MM.1S (cell line): ENCODE measurements at regions not wholly inside any gene's neighbourhood (a gene's known extent, or its start where the extent isn't known, plus 50 kb on each side); places are given as distances from the start of the nearest gene placed in this dataset.

ENCODE experiments used
- DNase-seq: peaks from one replicate; pipeline ENCODE4 v3.0.0-alpha.2; 2015
- H2AFZ ChIP-seq: fragments of 300-600 bp; sonication (generic); 2 replicates; pipeline ENCODE4 v1.6.0; 2016; ENCODE audit warnings: antibody characterized with exemption, low read length
- H3F3A ChIP-seq: fragments of 300-600 bp; sonication (generic); 2 replicates; pipeline ENCODE4 v1.6.1; 2016; ENCODE audit warnings: mild to moderate bottlenecking, antibody characterized with exemption, low read length, moderate library complexity, mixed read lengths; ENCODE audit not compliant: insufficient read depth
- H3K27ac ChIP-seq: fragments of 300-600 bp; sonication (generic); 2 replicates; pipeline ENCODE4 v1.5.1; 2016; ENCODE audit warnings: mild to moderate bottlenecking, low read length
- H3K27me3 ChIP-seq: fragments of 300-600 bp; sonication (generic); replicated peaks from 2 replicates; pipeline ENCODE4 v1.6.0; 2016; ENCODE audit warnings: low read length; ENCODE audit not compliant: insufficient read depth
- H3K36me3 ChIP-seq: fragments of 300-600 bp; sonication (generic); replicated peaks from 2 replicates; pipeline ENCODE4 v1.6.1; 2016; ENCODE audit warnings: mild to moderate bottlenecking, low read length, mixed read lengths; ENCODE audit not compliant: insufficient read depth
- H3K4me1 ChIP-seq: fragments of 300-600 bp; sonication (generic); 2 replicates; pipeline ENCODE4 v1.6.1; 2016; ENCODE audit warnings: low read length, mixed read lengths
- H3K4me2 ChIP-seq: fragments of 300-600 bp; sonication (generic); 2 replicates; pipeline ENCODE4 v1.6.0; 2016; ENCODE audit warnings: low read depth, low read length
- H3K4me3 ChIP-seq: fragments of 300-600 bp; sonication (generic); 2 replicates; pipeline ENCODE4 v1.5.1; 2016; ENCODE audit warnings: low read length, mixed read lengths
- H3K79me2 ChIP-seq: fragments of 300-600 bp; sonication (generic); 2 replicates; pipeline ENCODE4 v1.6.1; 2016; ENCODE audit warnings: mixed run types, low read length, mixed read lengths
- H3K9ac ChIP-seq: fragments of 300-600 bp; sonication (generic); 2 replicates; pipeline ENCODE4 v1.6.1; 2016; ENCODE audit warnings: low read length, mixed read lengths
- H3K9me2 ChIP-seq: fragments of 300-600 bp; sonication (generic); replicated peaks from 2 replicates; pipeline ENCODE4 v1.6.1; 2016; ENCODE audit warnings: mild to moderate bottlenecking, low read length, mixed read lengths; ENCODE audit not compliant: insufficient read depth
- H3K9me3 ChIP-seq: fragments of 300-600 bp; sonication (generic); replicated peaks from 2 replicates; pipeline ENCODE4 v1.6.1; 2016; ENCODE audit warnings: mild to moderate bottlenecking, low read length, mixed read lengths; ENCODE audit not compliant: insufficient read depth
- H4K20me1 ChIP-seq: fragments of 300-600 bp; sonication (generic); 2 replicates; pipeline ENCODE4 v1.6.1; 2016; ENCODE audit warnings: mild to moderate bottlenecking, low read length, moderate library complexity, mixed read lengths; ENCODE audit not compliant: insufficient read depth
- EZH2 ChIP-seq: fragments of 300-600 bp; sonication (generic); optimal IDR thresholded peaks from 2 replicates; pipeline ENCODE3; 2017; ENCODE audit warnings: low read depth, mild to moderate bottlenecking, antibody characterized with exemption, low read length, mixed read lengths
- EZH2phosphoT487 ChIP-seq: fragments of 300-600 bp; sonication (generic); IDR thresholded peaks from 2 replicates; pipeline ENCODE4 v1.6.1; 2018; ENCODE audit warnings: antibody characterized with exemption, low read length
- TF ChIP-seq, protein P1 (sequence below): fragments of 300-600 bp; sonication (generic); IDR thresholded peaks from 2 replicates; pipeline ENCODE4 v1.5.1; 2016; ENCODE audit warnings: antibody characterized with exemption, low read length, mixed read lengths

DNA sequence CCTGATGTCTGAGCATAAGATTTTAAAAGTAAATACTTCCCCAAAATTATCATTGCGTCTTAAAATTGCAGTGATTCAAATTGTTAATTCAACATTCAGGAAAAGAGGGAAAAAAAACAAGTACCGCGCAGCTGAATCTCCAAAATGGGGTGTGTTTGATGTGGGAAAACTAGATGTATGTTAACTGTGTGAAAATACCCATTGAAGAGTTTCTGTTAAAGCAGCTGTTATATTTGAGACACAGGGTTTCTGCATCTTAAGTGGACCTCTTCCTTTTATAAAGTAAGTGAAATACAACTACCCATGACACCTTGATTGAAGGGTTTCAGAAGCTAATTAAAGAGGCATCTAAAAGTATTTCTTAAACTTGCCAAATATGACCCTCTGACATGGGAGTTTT lies 1186.1 kb downstream of the NLGN4X start:
- H3K4me3 ChIP-seq, result no peak overlapping the region
- H4K20me1 ChIP-seq, result no peaks in the 10 kb centered on the region
- H3K9me2 ChIP-seq, result no peaks in the 10 kb centered on the region
- no peak overlapping the region for H3K4me2 ChIP-seq
- H3K27me3 ChIP-seq, result no peaks in the 10 kb centered on the region
- no peak overlapping the region for H3K27ac ChIP-seq
- H3K36me3 ChIP-seq, result no peaks in the 10 kb centered on the region
- TF ChIP-seq EZH2, result no peak
- TF ChIP-seq, protein P1, sequence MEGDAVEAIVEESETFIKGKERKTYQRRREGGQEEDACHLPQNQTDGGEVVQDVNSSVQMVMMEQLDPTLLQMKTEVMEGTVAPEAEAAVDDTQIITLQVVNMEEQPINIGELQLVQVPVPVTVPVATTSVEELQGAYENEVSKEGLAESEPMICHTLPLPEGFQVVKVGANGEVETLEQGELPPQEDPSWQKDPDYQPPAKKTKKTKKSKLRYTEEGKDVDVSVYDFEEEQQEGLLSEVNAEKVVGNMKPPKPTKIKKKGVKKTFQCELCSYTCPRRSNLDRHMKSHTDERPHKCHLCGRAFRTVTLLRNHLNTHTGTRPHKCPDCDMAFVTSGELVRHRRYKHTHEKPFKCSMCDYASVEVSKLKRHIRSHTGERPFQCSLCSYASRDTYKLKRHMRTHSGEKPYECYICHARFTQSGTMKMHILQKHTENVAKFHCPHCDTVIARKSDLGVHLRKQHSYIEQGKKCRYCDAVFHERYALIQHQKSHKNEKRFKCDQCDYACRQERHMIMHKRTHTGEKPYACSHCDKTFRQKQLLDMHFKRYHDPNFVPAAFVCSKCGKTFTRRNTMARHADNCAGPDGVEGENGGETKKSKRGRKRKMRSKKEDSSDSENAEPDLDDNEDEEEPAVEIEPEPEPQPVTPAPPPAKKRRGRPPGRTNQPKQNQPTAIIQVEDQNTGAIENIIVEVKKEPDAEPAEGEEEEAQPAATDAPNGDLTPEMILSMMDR, result no peak
- no peak for TF ChIP-seq EZH2phosphoT487
- H2AFZ ChIP-seq, result no peak overlapping the region
- no peaks in the 10 kb centered on the region for H3K4me1 ChIP-seq
- H3K79me2 ChIP-seq, result no peaks in the 10 kb centered on the region
- H3K9ac ChIP-seq, result no peak overlapping the region
- DNase-seq, result no peak
- H3K9me3 ChIP-seq, result no peaks in the 10 kb centered on the region
- no peaks in the 10 kb centered on the region for H3F3A ChIP-seq

DNA sequence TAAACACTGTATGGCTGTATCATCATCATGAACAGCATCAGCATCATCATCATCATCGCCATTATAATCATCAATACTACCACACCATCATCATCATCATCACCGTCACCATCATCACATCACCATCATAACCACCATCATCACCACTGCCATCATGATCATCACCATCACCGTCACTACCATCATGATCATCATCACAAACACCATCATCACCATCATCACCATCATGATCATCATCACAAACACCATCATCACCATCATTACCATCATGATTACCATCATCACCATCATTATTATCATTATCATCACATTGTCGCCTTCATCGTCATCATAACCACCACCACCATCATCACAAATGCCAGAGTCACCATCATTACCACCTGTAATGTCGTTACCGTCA lies 1196.9 kb downstream of the NLGN4X start:
- no peaks in the 10 kb centered on the region for H4K20me1 ChIP-seq
- H3K9me3 ChIP-seq, result no peaks in the 10 kb centered on the region
- no peaks in the 10 kb centered on the region for H3K27me3 ChIP-seq
- H3K9ac ChIP-seq, result no peak overlapping the region
- no peak for DNase-seq
- H2AFZ ChIP-seq, result no peak overlapping the region
- H3K27ac ChIP-seq, result no peak overlapping the region
- H3K79me2 ChIP-seq, result no peaks in the 10 kb centered on the region
- H3K36me3 ChIP-seq, result no peaks in the 10 kb centered on the region
- H3K4me1 ChIP-seq, result no peaks in the 10 kb centered on the region
- no peak overlapping the region for H3K4me3 ChIP-seq
- H3F3A ChIP-seq, result no peaks in the 10 kb centered on the region
- TF ChIP-seq EZH2, result no peak
- TF ChIP-seq EZH2phosphoT487, result no peak
- TF ChIP-seq, protein P1, result no peak
- no peak overlapping the region for H3K4me2 ChIP-seq
- no peaks in the 10 kb centered on the region for H3K9me2 ChIP-seq

DNA sequence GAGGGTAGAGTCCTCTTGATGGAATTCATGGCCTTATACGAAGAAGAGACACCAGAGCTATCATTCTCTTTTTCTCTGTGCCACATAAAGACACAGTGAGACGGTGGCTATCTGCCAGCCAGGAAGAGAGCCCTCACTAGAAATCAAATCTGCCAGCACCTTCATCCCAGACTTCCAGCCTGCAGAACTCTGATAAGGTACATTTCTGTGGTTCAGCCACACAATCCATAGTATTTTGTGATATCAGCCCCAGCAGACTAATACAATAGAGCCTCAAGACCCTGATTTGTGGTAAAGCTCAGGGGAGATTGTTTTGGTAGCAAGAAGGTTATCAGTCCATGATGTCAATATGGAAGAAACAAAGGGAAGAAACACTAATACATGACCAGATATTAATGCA lies 1213.2 kb downstream of the NLGN4X start:
- TF ChIP-seq, protein P1, result no peak
- TF ChIP-seq EZH2 (no peak), EZH2phosphoT487 (no peak)
- H3K36me3 ChIP-seq, result no peaks in the 10 kb centered on the region
- H3K4me2 ChIP-seq, result no peak overlapping the region

DNA sequence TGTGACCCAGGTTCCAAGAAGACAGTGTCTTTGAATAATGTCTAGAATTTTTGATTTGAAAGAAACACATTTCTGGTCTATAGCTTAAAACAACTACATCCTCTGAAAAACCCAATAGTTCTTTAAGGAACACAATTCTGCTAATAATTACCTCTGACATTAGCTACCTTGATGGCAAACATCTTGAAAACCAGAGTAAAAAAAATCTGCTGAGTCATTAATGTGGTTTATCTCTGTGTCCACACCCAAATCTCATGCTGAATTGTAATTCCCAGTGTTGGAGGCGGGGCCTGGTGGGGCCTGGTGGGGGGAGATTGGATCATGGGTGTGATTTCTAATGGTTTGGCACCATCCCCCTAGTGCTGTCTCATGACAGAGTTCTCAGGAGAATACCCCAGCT lies 1233.8 kb downstream of the NLGN4X start:
- Histone ChIP-seq H3K36me3 (no peaks in the 10 kb centered on the region), H3K27ac (no peak overlapping the region), H3K4me3 (no peak overlapping the region), H4K20me1 (no peaks in the 10 kb centered on the region), H3F3A (no peaks in the 10 kb centered on the region), H3K9me2 (no peaks in the 10 kb centered on the region), H3K4me1 (no peaks in the 10 kb centered on the region), H3K4me2 (no peak overlapping the region), H3K27me3 (no peaks in the 10 kb centered on the region), H3K79me2 (no peaks in the 10 kb centered on the region), H2AFZ (no peak overlapping the region), H3K9ac (no peak overlapping the region), H3K9me3 (no peaks in the 10 kb centered on the region)
- no peak for DNase-seq
- no peak for TF ChIP-seq EZH2phosphoT487
- TF ChIP-seq, protein P1, result no peak
- TF ChIP-seq EZH2, result no peak

More for the DNA sequence above, 1213.2 kb downstream of the NLGN4X start:
- Histone ChIP-seq H3K4me3 (no peak overlapping the region), H3K4me1 (no peaks in the 10 kb centered on the region), H3K79me2 (no peaks in the 10 kb centered on the region), H3K27me3 (no peaks in the 10 kb centered on the region), H2AFZ (no peak overlapping the region), H4K20me1 (no peaks in the 10 kb centered on the region), H3K9me2 (no peaks in the 10 kb centered on the region), H3K27ac (no peak overlapping the region), H3F3A (no peaks in the 10 kb centered on the region), H3K9me3 (no peaks in the 10 kb centered on the region), H3K9ac (no peak overlapping the region)
- DNase-seq, result no peak
